Mesendoderm (in vitro differentiated cells): ENCODE measurements at regions not wholly inside any gene's neighbourhood (a gene's known extent, or its start where the extent isn't known, plus 50 kb on each side); places are given as distances from the start of the nearest gene placed in this dataset.

Experiments used
- DNase-seq: peaks from one replicate; pipeline ENCODE4 v3.0.0; 2013
- H2AK5ac ChIP-seq: 2 replicates; pipeline ENCODE4 v1.6.1; 2013; ENCODE audit warnings: low read length, inconsistent platforms
- H2BK120ac ChIP-seq: 2 replicates; pipeline ENCODE4 v1.6.1; 2013; ENCODE audit warnings: low read depth, mild to moderate bottlenecking, low read length, moderate library complexity, mixed read lengths
- H2BK15ac ChIP-seq: replicated peaks from 2 replicates; pipeline ENCODE4 v1.6.1; 2013; ENCODE audit warnings: low read depth, mild to moderate bottlenecking, moderate library complexity
- H2BK5ac ChIP-seq: 2 replicates; pipeline ENCODE4 v1.6.1; 2013; ENCODE audit warnings: low read length, inconsistent platforms
- H3K18ac ChIP-seq: 2 replicates; pipeline ENCODE4 v1.6.1; 2013; ENCODE audit warnings: mild to moderate bottlenecking, low read length, mixed read lengths
- H3K23ac ChIP-seq: one replicate; pipeline ENCODE4 v1.6.1; 2013; ENCODE audit warnings: low read length
- H3K27ac ChIP-seq: 2 replicates; pipeline ENCODE4 v1.5.1; 2013; ENCODE audit warnings: low read depth, mild to moderate bottlenecking, inconsistent platforms, low read length, moderate library complexity
- H3K27me3 ChIP-seq: 2 replicates; pipeline ENCODE4 v1.6.1; 2013; ENCODE audit warnings: low read length, control low read depth, mild to moderate bottlenecking, inconsistent platforms; ENCODE audit not compliant: insufficient read depth, poor library complexity
- H3K36me3 ChIP-seq: 2 replicates; pipeline ENCODE4 v1.6.1; 2013; ENCODE audit warnings: low read length, inconsistent platforms; ENCODE audit not compliant: control insufficient read depth, insufficient read depth
- H3K4ac ChIP-seq: one replicate; pipeline ENCODE4 v1.6.1; 2013; ENCODE audit warnings: low read depth, mild to moderate bottlenecking, low read length, moderate library complexity
- H3K4me1 ChIP-seq: 2 replicates; pipeline ENCODE4 v1.6.1; 2013; ENCODE audit warnings: low read depth, low read length, inconsistent platforms; ENCODE audit not compliant: control insufficient read depth
- H3K4me2 ChIP-seq: 2 replicates; pipeline ENCODE4 v1.6.1; 2013; ENCODE audit warnings: low read length
- H3K4me3 ChIP-seq: 2 replicates; pipeline ENCODE4 v1.5.1; 2013; ENCODE audit warnings: mild to moderate bottlenecking, low read length
- H3K56ac ChIP-seq: one replicate; pipeline ENCODE4 v1.6.1; 2013; ENCODE audit warnings: low read length
- H3K79me1 ChIP-seq: 2 replicates; pipeline ENCODE4 v1.6.1; 2013; ENCODE audit warnings: low read length, inconsistent platforms
- H3K79me2 ChIP-seq: 2 replicates; pipeline ENCODE4 v1.6.1; 2013; ENCODE audit warnings: mild to moderate bottlenecking, low read length; ENCODE audit not compliant: control insufficient read depth, insufficient read depth
- H3K9ac ChIP-seq: 2 replicates; pipeline ENCODE4 v1.6.1; 2013; ENCODE audit warnings: low read length, inconsistent platforms
- H4K5ac ChIP-seq: one replicate; pipeline ENCODE4 v1.6.1; 2013; ENCODE audit warnings: low read length
- H4K8ac ChIP-seq: one replicate; pipeline ENCODE4 v1.6.1; 2013; ENCODE audit warnings: low read depth, mild to moderate bottlenecking, control low read depth, low read length, moderate library complexity
- WGBS: extraction: QIAGEN DNeasy Blood & Tissue Kit; methylation state at CpG from one replicate; pipeline ENCODE4 v1.1.7; 2013; ENCODE audit warnings: low lambda C conversion rate, missing lambda C conversion rate; ENCODE audit not compliant: insufficient coverage; ENCODE audit errors: extremely low coverage; 5-methylcytosine and 5-hydroxymethylcytosine counted together

DNA sequence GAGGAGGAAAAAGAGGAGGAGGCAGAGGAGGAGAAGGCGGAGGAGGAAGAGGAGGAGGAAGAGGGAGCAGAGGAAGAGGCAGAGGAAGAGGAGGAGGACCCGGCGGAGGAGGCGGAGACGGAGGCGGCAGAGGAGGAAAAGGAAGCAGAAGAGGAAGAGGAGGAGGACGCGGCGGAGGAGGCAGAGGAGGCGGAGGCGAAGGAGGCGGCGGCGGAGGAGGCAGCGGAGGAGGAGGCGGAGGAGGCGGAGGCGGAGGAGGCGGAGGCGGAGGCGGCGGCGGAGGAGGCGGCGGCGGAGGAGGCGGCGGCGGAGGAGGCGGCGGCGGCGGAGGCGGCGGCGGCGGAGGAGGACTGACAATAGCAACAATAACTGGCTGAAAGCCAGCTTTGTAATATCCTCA, 616.6 kb downstream of the TBC1D22A start:
- no peak overlapping the region for H3K4me2 ChIP-seq
- H3K27me3 ChIP-seq, result no peaks in the 10 kb centered on the region
- DNase-seq, result no peak
- H3K79me1 ChIP-seq, result no peaks in the 10 kb centered on the region
- no peak overlapping the region for H2AK5ac ChIP-seq
- H3K79me2 ChIP-seq, result no peaks in the 10 kb centered on the region
- H3K23ac ChIP-seq, result no peak overlapping the region
- no peaks in the 10 kb centered on the region for H3K4me1 ChIP-seq
- no peak overlapping the region for H3K9ac ChIP-seq
- no peak overlapping the region for H3K4me3 ChIP-seq
- no peak overlapping the region for H3K27ac ChIP-seq
- no peak overlapping the region for H2BK5ac ChIP-seq
- H3K36me3 ChIP-seq, result no peaks in the 10 kb centered on the region
- no peak overlapping the region for H3K4ac ChIP-seq
- no peak overlapping the region for H3K18ac ChIP-seq
- H4K8ac ChIP-seq, result no peak overlapping the region
- H2BK15ac ChIP-seq, result no peak overlapping the region
- WGBS, result no CpG with 5 or more reads among the region's 37 CpGs
- no peak overlapping the region for H3K56ac ChIP-seq
- no peak overlapping the region for H2BK120ac ChIP-seq
- no peak overlapping the region for H4K5ac ChIP-seq

DNA sequence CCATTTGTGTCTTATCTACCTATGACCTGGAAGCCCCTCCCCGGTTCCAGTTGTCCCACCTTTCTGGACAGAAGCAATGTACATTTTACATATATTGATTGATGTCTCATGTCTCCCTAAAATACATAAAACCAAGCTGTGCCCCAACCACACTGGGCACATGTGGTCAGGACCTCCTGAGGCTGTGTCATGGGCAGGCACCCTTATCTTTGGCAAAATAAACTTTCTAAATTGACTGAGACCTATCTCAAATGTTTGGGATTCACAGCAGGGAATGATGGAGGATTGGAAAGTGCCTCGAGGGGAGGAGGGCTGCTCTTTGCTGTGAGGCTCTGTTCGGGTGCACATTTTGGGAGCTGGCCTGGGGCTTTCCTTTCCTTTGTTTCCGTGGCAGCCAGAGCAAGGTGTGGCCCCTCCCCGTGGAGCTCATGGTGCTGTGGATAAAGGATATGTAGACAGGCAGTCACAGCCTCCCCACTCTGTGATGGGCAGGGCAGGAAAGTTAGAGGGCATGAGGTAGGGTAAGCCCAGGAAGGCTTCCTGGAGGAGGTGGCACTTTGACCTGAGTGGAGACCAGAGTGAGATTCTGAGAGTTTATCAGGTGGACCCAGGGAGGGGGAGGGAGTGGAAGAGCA, 615.6 kb downstream of the TBC1D22A start:
- Histone ChIP-seq H3K4ac (no peak overlapping the region), H3K18ac (no peak overlapping the region), H3K23ac (no peak overlapping the region), H2AK5ac (no peak overlapping the region), H3K4me3 (no peak overlapping the region), H2BK5ac (no peak overlapping the region), H2BK120ac (no peak overlapping the region), H3K27ac (no peak overlapping the region), H3K4me1 (no peaks in the 10 kb centered on the region), H3K56ac (no peak overlapping the region), H2BK15ac (no peak overlapping the region), H3K36me3 (no peaks in the 10 kb centered on the region), H3K9ac (no peak overlapping the region), H3K27me3 (no peaks in the 10 kb centered on the region), H4K5ac (no peak overlapping the region), H3K79me2 (no peaks in the 10 kb centered on the region), H4K8ac (no peak overlapping the region), H3K79me1 (no peaks in the 10 kb centered on the region), H3K4me2 (no peak overlapping the region)
- DNase-seq, result no peak
- no CpG with 5 or more reads among the region's 5 CpGs for WGBS

DNA sequence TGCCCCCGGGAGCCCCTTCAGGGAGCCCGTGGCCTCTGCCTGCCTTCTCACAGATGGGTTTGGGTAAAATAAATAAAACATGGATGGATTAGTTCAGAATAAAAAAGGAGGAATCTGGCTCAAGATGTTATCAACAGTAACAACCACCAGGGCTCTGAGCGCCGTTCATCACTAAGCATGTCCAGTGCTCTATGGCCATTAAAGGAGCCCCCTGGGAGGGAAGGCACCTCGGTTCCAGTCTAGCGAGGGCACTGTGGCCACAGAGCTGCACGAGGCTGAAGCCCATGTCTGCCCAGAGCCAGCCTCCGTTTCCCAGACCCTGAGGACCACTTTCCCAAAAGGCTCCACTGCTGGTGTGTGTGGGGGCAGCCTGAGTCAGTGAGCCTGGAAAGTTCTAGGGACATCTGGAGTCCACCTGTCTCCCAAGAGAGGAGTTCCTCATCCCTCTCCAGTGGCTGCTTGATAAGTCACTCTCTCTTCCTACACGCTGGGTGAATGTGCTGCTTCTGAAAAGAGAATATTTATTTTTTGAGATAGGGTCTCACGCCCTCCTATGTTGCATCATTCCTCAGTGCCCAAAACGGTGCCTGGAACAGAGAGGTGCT, 614.6 kb downstream of the TBC1D22A start:
- no CpG with 5 or more reads among the region's 11 CpGs for WGBS
- H3K27me3 ChIP-seq, result no peaks in the 10 kb centered on the region
- no peak overlapping the region for H3K56ac ChIP-seq

DNA sequence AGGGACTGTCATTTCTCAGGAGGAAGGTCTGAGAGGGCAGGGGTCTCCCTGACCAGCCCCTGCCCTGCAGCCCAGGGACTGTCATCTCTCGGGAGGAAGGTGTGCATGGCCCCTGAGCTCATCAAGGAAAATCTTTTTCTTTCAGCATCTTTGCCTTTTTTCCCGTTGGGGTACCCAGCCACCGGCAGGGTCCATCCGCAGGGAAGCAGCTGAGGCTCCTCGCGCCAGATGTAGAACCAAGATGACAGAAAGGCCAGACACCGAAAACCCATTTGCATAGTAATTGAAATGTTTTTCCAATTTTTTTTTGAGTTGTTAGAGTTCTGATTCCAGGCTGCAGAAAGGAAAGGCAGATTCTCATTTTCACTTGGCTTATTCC, 613.9 kb downstream of the TBC1D22A start:
- no peaks in the 10 kb centered on the region for H3K36me3 ChIP-seq
- no peak overlapping the region for H3K4me2 ChIP-seq
- H3K9ac ChIP-seq, result no peak overlapping the region
- WGBS, result no CpG with 5 or more reads among the region's 7 CpGs
- H3K79me2 ChIP-seq, result no peaks in the 10 kb centered on the region
- no peak overlapping the region for H4K5ac ChIP-seq
- H3K23ac ChIP-seq, result no peak overlapping the region
- no peak overlapping the region for H2BK5ac ChIP-seq
- no peaks in the 10 kb centered on the region for H3K4me1 ChIP-seq
- H4K8ac ChIP-seq, result no peak overlapping the region
- no peak overlapping the region for H3K27ac ChIP-seq
- DNase-seq, result no peak
- H3K79me1 ChIP-seq, result no peaks in the 10 kb centered on the region
- H2BK15ac ChIP-seq, result no peak overlapping the region
- H3K4me3 ChIP-seq, result no peak overlapping the region
- H3K4ac ChIP-seq, result no peak overlapping the region
- H3K56ac ChIP-seq, result no peak overlapping the region
- no peak overlapping the region for H2BK120ac ChIP-seq
- no peaks in the 10 kb centered on the region for H3K27me3 ChIP-seq
- no peak overlapping the region for H2AK5ac ChIP-seq
- H3K18ac ChIP-seq, result no peak overlapping the region

More for the DNA sequence above, 614.6 kb downstream of the TBC1D22A start:
- no peak overlapping the region for H3K9ac ChIP-seq
- H3K4me1 ChIP-seq, result no peaks in the 10 kb centered on the region
- H2BK5ac ChIP-seq, result no peak overlapping the region
- H4K8ac ChIP-seq, result no peak overlapping the region
- H3K23ac ChIP-seq, result no peak overlapping the region
- H3K79me1 ChIP-seq, result no peaks in the 10 kb centered on the region
- no peaks in the 10 kb centered on the region for H3K79me2 ChIP-seq
- no peak overlapping the region for H3K18ac ChIP-seq
- H4K5ac ChIP-seq, result no peak overlapping the region
- DNase-seq, result no peak
- H3K27ac ChIP-seq, result no peak overlapping the region
- H3K4me3 ChIP-seq, result no peak overlapping the region
- no peaks in the 10 kb centered on the region for H3K36me3 ChIP-seq
- no peak overlapping the region for H3K4me2 ChIP-seq
- no peak overlapping the region for H2AK5ac ChIP-seq
- no peak overlapping the region for H2BK120ac ChIP-seq
- no peak overlapping the region for H3K4ac ChIP-seq
- H2BK15ac ChIP-seq, result no peak overlapping the region

DNA sequence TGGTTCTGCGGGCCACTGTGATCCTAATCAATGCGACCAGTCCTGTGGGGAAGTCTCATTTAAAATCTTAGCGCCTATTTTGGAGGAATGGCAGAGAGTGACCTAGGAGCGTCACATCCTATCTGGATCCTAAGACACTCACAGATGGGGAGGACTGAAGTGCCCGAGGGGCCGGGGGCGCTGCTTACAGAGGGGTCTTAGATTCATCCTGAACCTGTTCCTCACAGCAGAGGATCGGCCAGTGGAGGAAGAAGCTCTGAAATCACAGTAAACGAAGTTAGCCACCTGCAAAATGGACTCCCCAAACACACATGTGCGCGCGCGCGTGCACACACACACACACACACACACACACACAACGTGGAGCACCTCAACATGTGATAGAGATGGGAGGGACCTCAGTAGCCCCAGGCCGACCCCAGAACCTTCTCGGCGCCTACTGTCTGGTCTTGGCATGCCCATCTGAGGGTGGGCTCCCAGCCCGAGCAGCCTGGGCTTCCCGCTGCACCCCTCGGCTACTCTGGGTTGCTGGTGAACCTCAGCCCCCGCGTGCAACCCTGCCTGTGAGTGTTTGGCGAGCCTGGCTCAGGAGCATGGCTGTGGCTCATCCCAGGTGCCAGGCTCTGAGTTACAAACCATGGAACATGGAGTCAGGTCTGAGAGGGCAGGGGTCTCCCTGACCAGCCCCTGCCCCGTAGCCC, 613.3 kb downstream of the TBC1D22A start:
- Histone ChIP-seq H3K27me3 (no peaks in the 10 kb centered on the region), H2BK120ac (no peak overlapping the region), H3K79me2 (no peaks in the 10 kb centered on the region), H2BK15ac (no peak overlapping the region), H4K8ac (no peak overlapping the region), H3K18ac (no peak overlapping the region), H4K5ac (no peak overlapping the region), H3K36me3 (no peaks in the 10 kb centered on the region), H2BK5ac (no peak overlapping the region), H3K4me1 (no peaks in the 10 kb centered on the region), H3K27ac (no peak overlapping the region), H2AK5ac (no peak overlapping the region), H3K4ac (no peak overlapping the region), H3K4me2 (no peak overlapping the region), H3K79me1 (no peaks in the 10 kb centered on the region), H3K56ac (no peak overlapping the region), H3K23ac (no peak overlapping the region), H3K9ac (no peak overlapping the region), H3K4me3 (no peak overlapping the region)
- no peak for DNase-seq
- no CpG with 5 or more reads among the region's 25 CpGs for WGBS
